ENCODE measurements at regions not wholly inside any gene's neighbourhood (a gene's known extent, or its start where the extent isn't known, plus 50 kb on each side); places are given as distances from the start of the nearest gene placed in this dataset.
A peak's percentile ranks its signal among the peaks of the same experiment; 100 is the strongest.

GRCh38 chr1:222031318-222031717 lies 289.4 kb upstream of the DUSP10 start:
- no peak for DNase-seq

- no peak for DNase-seq
Measured at GRCh38 chr1:222028676-222029075, 286.8 kb upstream of the DUSP10 start.

GRCh38 chr1:222028116-222028515 lies 286.2 kb upstream of the DUSP10 start:
- DNase-seq = no peak

- DNase-seq = no peak
Measured at GRCh38 chr1:222026280-222026679, 284.4 kb upstream of the DUSP10 start.

- DNase-seq = no peak
Measured at GRCh38 chr1:222023025-222023424, 281.1 kb upstream of the DUSP10 start.

GRCh38 chr1:222021129-222021528 lies 279.2 kb upstream of the DUSP10 start:
- peak; percentile 72 for DNase-seq

- DNase-seq = no peak
Measured at GRCh38 chr1:222020553-222020952, 278.7 kb upstream of the DUSP10 start.

- no peak for DNase-seq
Measured at GRCh38 chr1:222019029-222019428, 277.1 kb upstream of the DUSP10 start.

- no peak for DNase-seq
Measured at GRCh38 chr1:222018041-222018440, 276.2 kb upstream of the DUSP10 start.

- no peak for DNase-seq
Measured at GRCh38 chr1:222015686-222016085, 273.8 kb upstream of the DUSP10 start.

GRCh38 chr1:222014001-222014400 lies 272.1 kb upstream of the DUSP10 start:
- no peak for DNase-seq

GRCh38 chr1:222012816-222013215 lies 270.9 kb upstream of the DUSP10 start:
- no peak for DNase-seq

- DNase-seq = no peak
Measured at GRCh38 chr1:222010306-222010705, 268.4 kb upstream of the DUSP10 start.

GRCh38 chr1:222009105-222009730 lies 267.3 kb upstream of the DUSP10 start:
- DNase-seq = peak; percentile 22

- no peak for DNase-seq
Measured at GRCh38 chr1:222006715-222007114, 264.8 kb upstream of the DUSP10 start.

- no peak for DNase-seq
Measured at GRCh38 chr1:222004784-222005183, 262.9 kb upstream of the DUSP10 start.

GRCh38 chr1:222004034-222004433 lies 262.1 kb upstream of the DUSP10 start:
- DNase-seq = no peak

- no peak for DNase-seq
Measured at GRCh38 chr1:222002503-222002902, 260.6 kb upstream of the DUSP10 start.

- DNase-seq = no peak
Measured at GRCh38 chr1:222000131-222000530, 258.2 kb upstream of the DUSP10 start.

- DNase-seq = no peak
Measured at GRCh38 chr1:221998781-221999180, 256.9 kb upstream of the DUSP10 start.

GRCh38 chr1:221998186-221998612 lies 256.3 kb upstream of the DUSP10 start:
- DNase-seq = peak; percentile 31

- peak; percentile 34 for DNase-seq
Measured at GRCh38 chr1:221997012-221997411, 255.1 kb upstream of the DUSP10 start.

GRCh38 chr1:221994939-221995338 lies 253.1 kb upstream of the DUSP10 start:
- peak; percentile 66 for DNase-seq

GRCh38 chr1:221994274-221994698 lies 252.4 kb upstream of the DUSP10 start:
- DNase-seq = peak; percentile 33

GRCh38 chr1:221993444-221993948 lies 251.6 kb upstream of the DUSP10 start:
- no peak for DNase-seq
